Tibial artery (tissue), 4 donors: ENCODE measurements at regions not wholly inside any gene's neighbourhood (a gene's known extent, or its start where the extent isn't known, plus 50 kb on each side); places are given as distances from the start of the nearest gene placed in this dataset.

Experiments
- DNase-seq, 2 donors: peaks; one replicate each; pipeline ENCODE4 v3.0.0-alpha.2; 2019
- H3K27ac ChIP-seq, 2 donors: fragments of 200-600 bp; sonication (generic) in 1 of 2; 1 replicate in 1 of 2; 2 replicates in 1 of 2; pipeline ENCODE4 v1.5.1; 2018 to 2019; ENCODE audit warnings: mild to moderate bottlenecking in 1 of 2
- H3K27me3 ChIP-seq, 2 donors: fragments of 200-600 bp; sonication (generic) in 1 of 2; one replicate each; pipeline versions ENCODE4 v1.5.1 to v1.6.0; 2016 to 2019
- H3K36me3 ChIP-seq, 3 donors: fragments of 200-600 bp; sonication (generic) in 2 of 3; one replicate each; pipeline ENCODE4 v1.5.1; 2016 to 2019; ENCODE audit warnings: mild to moderate bottlenecking in 2 of 3
- H3K4me1 ChIP-seq, 4 donors: fragments of 200-600 bp; sonication (generic) in 2 of 4; 1 replicate in 3 of 4; 2 replicates in 1 of 4; pipeline ENCODE4 v1.5.1; 2016 to 2019
- H3K4me3 ChIP-seq, 2 donors: fragments of 200-600 bp; sonication (generic) in 1 of 2; 1 replicate in 1 of 2; 2 replicates in 1 of 2; pipeline ENCODE4 v1.5.1; 2018 to 2019; ENCODE audit warnings: mild to moderate bottlenecking in 2 of 2
- H3K9me3 ChIP-seq, 3 donors: fragments of 200-600 bp; sonication (generic) in 1 of 3; one replicate each; pipeline ENCODE4 v1.5.1; 2016 to 2019
- CTCF ChIP-seq, 2 experiments: fragments of 200-600 bp in 1 of 2; fragments of 450-650 bp in 1 of 2; IDR thresholded peaks; one replicate each; pipeline ENCODE4 v1.5.1; 2017 to 2019; ENCODE audit warnings: antibody characterized with exemption in 2 of 2, mild to moderate bottlenecking in 1 of 2, moderate library complexity in 1 of 2
- intact Hi-C: fragments of 100-400 bp; cut with DNase I; formaldehyde crosslinking; loops from one replicate; pipeline ENCODE4 v1.15.0; 2023; ENCODE audit warnings: low total_unique reads

- Histone ChIP-seq H3K4me1 (peaks cover 0 to 8% (median 0%) of the 10 kb centered on the region in 4 donors), H3K27me3 (no peaks in the 10 kb centered on the region), H3K36me3 (no peaks in the 10 kb centered on the region), H3K4me3 (no peak overlapping the region), H3K9me3 (no peaks in the 10 kb centered on the region), H3K27ac (no peak overlapping the region)
- TF ChIP-seq CTCF (IDR thresholded peaks at IDR 0.05): no peak
- no peak for DNase-seq
- intact Hi-C loops: no loop called here
Measured at GRCh38 chr1:192045131-192045530, 113.1 kb upstream of the RGS18 start.

GRCh38 chr1:192053531-192053971 lies 104.7 kb upstream of the RGS18 start:
- intact Hi-C loops: no loop called here
- no peak for DNase-seq
- peaks cover 0 to 49% (median 5%) of the 10 kb centered on the region in 4 donors for H3K4me1 ChIP-seq
- no peaks in the 10 kb centered on the region for H3K36me3 ChIP-seq
- no peak for TF ChIP-seq CTCF (IDR thresholded peaks at IDR 0.05)
- H3K9me3 ChIP-seq: no peaks in the 10 kb centered on the region
- no peak overlapping the region for H3K27ac ChIP-seq
- H3K27me3 ChIP-seq: no peaks in the 10 kb centered on the region
- no peak overlapping the region for H3K4me3 ChIP-seq

GRCh38 chr1:192057766-192058165 lies 100.5 kb upstream of the RGS18 start:
- H3K9me3 ChIP-seq: no peaks in the 10 kb centered on the region
- intact Hi-C loops: no loop called here
- no peak overlapping the region for H3K27ac ChIP-seq
- no peaks in the 10 kb centered on the region for H3K27me3 ChIP-seq
- no peak for TF ChIP-seq CTCF (IDR thresholded peaks at IDR 0.05)
- no peak overlapping the region for H3K4me3 ChIP-seq
- H3K4me1 ChIP-seq: peaks cover 0 to 30% (median 5%) of the 10 kb centered on the region in 4 donors
- DNase-seq: no peak
- H3K36me3 ChIP-seq: no peaks in the 10 kb centered on the region

- Histone ChIP-seq H3K9me3 (no peaks in the 10 kb centered on the region), H3K36me3 (no peaks in the 10 kb centered on the region), H3K4me3 (no peak overlapping the region), H3K27me3 (no peaks in the 10 kb centered on the region), H3K4me1 (peaks cover 0 to 14% (median under 1%) of the 10 kb centered on the region in 4 donors), H3K27ac (no peak overlapping the region)
- intact Hi-C loops: no loop called here
- no peak for DNase-seq
- TF ChIP-seq CTCF (IDR thresholded peaks at IDR 0.05): no peak
Measured at GRCh38 chr1:192059407-192059806, 98.9 kb upstream of the RGS18 start.

- H3K4me1 ChIP-seq: peaks cover 0 to 13% (median 0%) of the 10 kb centered on the region in 4 donors
- DNase-seq: no peak
- H3K9me3 ChIP-seq: no peaks in the 10 kb centered on the region
- no peaks in the 10 kb centered on the region for H3K27me3 ChIP-seq
- no peaks in the 10 kb centered on the region for H3K36me3 ChIP-seq
- no peak overlapping the region for H3K27ac ChIP-seq
- no peak for TF ChIP-seq CTCF (IDR thresholded peaks at IDR 0.05)
- no peak overlapping the region for H3K4me3 ChIP-seq
- intact Hi-C loops: no loop called here
Measured at GRCh38 chr1:192061556-192061955, 96.7 kb upstream of the RGS18 start.

GRCh38 chr1:192065087-192065486 lies 93.2 kb upstream of the RGS18 start:
- H3K4me1 ChIP-seq: no peaks in the 10 kb centered on the region
- no peak for DNase-seq
- no peaks in the 10 kb centered on the region for H3K36me3 ChIP-seq
- intact Hi-C loops: no loop called here
- no peak overlapping the region for H3K4me3 ChIP-seq
- no peaks in the 10 kb centered on the region for H3K27me3 ChIP-seq
- no peak overlapping the region for H3K27ac ChIP-seq
- TF ChIP-seq CTCF (IDR thresholded peaks at IDR 0.05): no peak
- H3K9me3 ChIP-seq: no peaks in the 10 kb centered on the region
